HG03097 (cell line): ENCODE measurements at regions not wholly inside any gene's neighbourhood (a gene's known extent, or its start where the extent isn't known, plus 50 kb on each side); places are given as distances from the start of the nearest gene placed in this dataset.
"Not testable (repeated sequence)": the region's sequence is repeated elsewhere in the genome, so short reads cannot be mapped to it uniquely, and the experiment has no call there.

Experiments used
- ATAC-seq: cut with Tn5 transposase; IDR thresholded peaks from one replicate; pipeline ENCODE4 v1.9.1; 2021; ENCODE audit not compliant: unreplicated experiment, low FRiP score

DNA sequence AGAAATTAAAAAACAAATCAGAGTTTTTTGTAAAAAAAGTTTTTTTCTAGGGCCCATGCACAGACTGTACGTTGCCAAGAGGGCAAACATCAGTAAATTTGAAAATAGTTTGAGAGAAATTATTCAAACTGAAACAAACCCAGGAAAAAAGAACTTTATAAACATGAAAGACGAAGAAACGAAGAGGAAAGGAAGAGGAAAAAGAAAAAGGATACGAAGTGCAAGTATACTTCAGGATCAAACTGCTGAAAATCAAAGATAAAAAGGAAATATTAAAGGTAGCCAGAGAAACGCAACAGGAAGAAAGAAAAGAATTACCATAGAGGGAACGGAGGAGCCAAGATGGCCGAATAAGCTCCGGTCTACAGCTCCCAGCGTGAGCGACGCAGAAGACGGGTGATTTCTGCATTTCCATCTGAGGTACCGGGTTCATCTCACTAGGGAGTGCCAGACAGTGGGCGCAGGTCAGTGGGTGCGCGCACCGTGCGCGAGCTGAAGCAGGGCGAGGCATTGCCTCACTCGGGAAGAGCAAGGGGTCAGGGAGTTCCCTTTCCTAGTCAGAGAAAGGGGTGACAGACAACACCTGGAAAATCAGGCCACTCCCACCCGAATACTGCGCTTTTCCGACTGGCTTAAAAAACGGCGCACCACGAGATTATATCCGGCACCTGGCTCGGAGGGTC lies 94.4 kb upstream of the GAS1 start:
- ATAC-seq: not testable (repeated sequence)

DNA sequence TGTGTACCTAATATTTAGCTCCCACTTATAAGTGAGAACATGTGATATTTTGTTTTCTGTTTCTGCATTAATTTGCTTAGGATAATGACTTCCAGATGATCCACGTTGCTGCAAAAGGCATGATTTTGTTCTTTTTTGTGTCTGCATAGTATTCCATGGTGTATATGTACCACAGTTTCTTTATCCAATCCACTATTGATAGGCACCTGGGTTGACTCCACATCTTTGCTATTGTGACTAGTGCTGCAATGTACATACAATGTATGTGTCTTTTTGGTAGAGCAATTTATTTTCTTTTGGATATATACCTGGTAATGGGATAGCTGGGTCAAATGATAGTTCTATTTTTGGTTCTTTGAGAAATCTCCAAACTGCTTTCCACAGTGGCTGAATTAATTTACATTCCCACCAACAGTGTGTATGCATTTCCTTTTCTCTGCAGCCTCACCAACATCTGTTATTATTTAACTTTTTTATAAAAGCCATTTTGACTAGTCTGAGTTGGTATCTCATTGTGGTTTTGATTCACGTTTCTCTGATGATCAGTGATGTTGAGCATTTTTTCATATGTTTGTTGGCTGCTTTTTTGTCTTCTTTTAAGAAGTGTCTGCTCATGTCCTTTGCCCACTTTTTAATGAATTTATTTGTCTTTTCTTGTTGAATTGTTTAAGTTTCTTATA lies 102.8 kb upstream of the GAS1 start:
- ATAC-seq: not testable (repeated sequence)

DNA sequence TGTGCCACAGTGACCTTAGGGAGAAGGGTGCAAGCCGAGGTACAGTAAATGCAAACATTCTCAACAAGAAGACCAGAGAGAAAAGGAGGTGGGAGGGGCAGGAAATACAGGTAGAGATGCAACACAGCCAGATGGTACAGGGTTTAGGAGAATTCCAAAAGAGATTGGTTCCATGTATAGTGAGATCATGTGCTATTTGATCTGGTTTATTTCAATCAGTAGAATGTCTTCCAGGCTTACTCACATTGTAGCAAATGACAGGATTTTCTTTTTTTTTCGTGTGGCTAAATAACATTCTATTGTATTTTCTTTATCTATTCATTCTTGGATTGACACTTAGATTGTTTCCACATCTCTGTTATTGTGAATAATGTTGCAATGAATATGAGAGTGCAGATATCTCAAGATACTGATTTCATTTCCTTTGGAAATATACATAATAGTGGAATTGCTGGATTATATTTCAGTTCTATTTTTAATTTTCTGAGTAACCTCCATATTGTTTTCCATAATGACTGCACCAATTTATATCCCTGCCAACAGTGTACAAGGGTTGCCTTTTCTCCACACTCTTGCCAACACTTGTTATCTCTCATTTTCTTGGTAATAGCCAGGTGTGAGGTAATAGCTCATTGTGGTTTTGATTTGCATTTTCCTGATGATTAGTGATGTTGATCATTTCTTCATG lies 107.8 kb upstream of the GAS1 start:
- ATAC-seq: no peak

DNA sequence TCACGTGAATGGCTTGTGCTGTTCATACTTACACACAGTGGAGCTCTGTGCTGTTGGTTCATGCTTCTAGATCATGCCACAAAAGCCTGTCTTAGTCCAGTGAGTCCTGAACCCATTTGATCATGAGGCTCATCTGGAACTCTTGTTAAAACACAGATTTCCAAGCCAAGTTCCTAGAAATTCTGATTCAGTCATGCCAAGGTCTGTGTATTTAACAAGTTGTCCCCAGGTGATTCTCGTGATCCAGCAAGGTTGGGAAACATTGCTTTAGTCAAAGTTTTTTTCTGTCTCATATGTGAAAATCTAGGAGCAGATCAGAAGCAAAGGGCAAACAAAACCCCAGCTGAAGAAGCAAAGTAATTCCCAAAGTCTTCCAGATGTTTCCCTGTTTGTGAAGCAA lies 112.5 kb upstream of the GAS1 start:
- ATAC-seq: no peak

DNA sequence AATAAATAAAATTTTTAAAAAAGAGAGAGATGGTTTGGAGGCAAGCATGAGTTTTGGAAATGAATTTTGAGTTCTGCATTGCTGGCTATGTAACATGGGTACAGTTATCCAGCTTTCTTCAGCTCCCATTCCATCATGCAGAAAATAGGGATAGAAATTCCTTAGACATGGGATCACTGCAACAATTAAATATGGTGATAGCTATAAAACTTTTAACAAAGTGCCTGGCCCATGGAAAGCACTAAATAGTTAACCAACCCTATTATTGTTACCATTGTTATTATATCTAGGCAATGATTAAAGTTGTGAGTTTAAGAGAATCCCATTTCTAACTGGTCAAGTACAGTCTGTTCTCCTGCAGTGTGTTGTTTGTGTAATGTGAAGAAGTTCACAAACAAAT lies 115.4 kb upstream of the GAS1 start:
- ATAC-seq: no peak

DNA sequence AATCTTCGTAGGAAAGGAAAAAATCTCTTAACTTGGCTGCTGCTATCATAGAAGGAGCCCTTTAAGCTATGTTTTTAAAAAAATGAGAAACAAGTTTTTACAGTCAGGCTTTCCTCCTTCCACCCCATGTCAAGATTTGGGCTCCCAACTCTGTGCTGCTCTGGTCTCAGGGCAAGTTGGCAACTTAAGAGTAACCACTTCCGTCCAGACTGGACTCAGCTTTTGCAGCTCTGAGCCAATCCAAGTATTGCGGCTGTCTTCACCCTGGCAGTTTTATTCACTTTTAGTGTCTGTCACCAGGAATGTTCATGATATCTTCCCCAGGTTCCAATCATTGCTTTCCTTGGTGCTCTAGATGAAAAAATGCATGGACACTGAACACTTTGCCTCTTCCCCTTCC lies 115.9 kb upstream of the GAS1 start:
- no peak for ATAC-seq

DNA sequence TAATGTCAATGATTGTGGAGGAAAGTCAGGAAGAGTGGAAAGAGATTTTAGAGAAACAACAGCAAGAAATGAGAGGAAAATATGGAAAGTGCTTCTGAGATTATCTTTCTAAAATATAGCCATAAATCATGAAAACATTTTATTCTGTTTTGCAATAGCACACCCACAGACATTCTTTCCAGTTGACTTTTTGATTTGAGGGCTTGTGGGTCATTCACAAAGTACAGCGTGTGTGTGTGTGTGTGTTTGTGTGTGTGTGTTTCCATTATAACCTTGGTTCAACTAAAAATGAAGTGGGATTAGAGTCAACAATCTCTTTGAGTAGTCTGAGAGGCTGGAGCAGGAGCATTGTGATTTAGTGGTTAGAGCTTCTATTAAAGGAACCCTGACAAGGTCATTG lies 116.6 kb upstream of the GAS1 start:
- ATAC-seq: no peak

DNA sequence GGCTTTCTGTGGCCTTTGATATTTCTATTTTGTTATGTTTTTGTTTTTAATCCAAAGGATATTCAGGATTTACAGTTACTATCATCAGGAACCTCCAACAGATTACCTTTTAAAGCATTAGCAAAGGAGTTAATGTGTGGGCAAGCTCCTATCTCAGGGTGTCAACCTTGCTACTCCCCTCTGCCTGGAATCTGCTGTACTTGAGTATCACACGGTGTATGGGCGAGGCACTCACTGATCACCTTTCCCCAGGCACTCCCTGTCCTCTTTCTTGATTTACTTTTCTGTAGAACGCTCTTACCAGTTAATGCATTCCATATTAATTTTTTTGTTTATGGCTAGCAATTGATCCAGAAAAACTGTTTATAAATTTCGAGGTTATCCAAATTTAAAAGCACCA lies 117.0 kb upstream of the GAS1 start:
- no peak for ATAC-seq

DNA sequence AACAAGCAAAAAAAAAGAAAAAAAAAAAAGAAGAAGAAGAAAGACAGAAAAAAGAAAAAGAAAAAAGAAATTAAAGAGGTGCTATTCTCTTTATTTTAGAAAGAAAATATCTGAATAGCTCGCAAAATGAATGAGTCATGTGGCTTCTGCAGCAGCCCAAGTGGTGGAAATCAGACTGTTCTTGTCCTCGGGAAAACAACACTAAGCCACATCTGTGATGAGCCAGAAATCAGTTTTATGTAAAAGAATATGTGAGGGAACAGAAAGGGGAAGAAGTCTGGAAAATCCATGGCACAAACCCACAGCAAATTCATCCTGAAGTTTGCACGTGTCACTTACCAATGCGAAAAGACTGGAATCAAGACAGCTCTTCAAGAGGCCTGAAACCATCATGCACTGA lies 118.7 kb upstream of the GAS1 start:
- ATAC-seq: no peak

DNA sequence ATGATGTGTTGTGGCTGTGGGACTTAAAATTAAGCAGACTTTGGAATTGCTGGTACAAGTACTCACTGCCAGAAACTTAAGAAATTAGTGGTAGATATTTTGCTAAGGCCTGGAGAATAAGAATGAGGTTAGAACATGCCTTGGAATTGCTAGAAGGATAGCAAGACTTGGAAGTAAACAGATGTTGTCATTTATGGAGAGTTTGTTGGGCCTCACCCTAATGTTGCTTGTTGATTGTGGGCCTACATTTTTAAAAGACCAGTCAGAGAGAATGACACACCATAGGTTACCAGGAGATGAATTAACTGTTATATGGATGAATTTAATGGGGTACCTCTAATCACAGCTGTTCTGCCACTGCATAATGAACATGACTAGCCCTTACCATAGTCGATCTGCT lies 120.1 kb upstream of the GAS1 start:
- ATAC-seq: no peak

DNA sequence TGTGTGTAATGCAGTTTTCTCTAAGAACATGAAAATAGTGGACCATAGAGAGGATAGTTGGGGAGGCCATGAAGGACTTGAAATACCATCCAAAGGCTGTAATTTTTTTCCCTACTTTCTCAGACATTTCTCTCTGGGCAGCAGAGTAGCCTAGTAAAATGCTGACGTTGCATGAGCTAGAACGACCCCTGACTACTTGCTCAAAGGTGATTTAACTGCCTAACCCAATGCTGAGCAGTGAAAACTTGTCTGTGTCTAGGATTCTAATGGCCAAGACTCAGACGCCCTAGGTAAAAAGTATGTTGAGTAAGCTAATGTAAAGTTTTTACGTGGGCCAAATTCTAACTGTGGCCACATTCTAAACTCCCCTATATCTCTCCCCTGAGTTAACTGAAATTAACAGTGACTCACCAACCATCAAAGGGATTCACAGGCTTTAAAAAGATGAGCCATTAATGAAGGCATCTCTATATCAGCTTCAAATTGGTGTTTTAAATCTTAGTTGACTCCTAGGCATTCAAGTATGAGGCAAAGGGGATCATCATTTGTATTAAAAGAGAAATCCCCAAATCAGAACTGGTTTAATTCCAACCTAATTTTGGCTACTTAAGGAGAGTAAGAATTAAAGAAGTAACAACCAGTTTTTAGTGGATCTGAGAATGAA lies 121.0 kb upstream of the GAS1 start:
- ATAC-seq: no peak

DNA sequence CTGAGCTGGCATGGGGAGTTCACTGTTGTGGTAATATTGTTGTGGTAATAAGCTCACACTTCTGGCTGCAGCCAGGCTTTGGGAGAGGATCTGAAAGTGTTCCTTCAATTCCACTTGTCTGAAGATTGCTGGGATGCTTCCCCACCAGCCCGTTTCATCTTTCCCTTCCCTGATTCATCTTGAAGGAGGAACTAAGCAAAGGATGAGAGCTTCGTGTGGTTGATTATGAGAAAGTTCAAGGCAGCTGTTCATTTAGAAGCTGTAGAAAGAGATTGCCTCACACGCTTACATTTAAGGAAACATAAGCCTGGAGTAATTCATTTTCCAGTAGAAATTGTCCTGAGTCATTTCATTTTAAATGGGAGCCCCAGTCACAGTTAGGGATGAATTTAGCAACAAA lies 122.4 kb upstream of the GAS1 start:
- no peak for ATAC-seq

DNA sequence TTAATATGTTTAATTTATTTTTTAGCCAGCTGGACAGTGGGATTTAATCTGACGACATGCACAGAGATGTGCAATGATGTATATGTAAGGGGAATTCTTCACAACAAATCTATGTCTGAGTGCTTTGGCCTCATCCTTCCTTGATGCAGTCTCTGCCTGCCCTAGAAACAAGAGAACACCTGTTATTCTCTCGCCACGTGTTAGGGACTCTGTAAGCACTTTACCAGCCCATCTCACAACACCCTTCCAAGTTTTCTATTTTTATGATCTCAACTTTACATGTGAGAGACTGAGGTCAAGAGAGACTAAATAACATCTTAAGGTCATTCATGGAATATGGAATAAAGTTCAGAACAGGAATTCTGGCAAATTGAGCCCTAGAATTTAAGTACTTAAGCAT lies 123.0 kb upstream of the GAS1 start:
- no peak for ATAC-seq

DNA sequence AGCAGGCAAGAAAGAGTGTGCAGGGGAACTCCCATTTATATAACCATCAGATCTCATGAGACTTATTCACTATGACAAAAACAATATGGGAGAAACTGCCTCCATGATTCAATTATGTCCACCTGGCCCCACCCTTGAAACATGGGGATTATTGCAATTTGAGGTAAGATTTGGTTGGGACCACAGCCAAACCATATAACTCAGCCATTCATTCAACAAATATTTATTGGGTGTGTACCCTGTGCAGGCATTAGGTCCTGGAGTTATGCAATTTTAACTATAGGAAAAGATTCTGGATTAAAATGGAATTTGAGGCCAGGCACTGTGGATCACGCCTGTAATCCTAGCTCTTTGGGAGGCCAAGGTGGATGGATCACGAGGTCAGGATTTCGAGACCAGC lies 124.2 kb upstream of the GAS1 start:
- no peak for ATAC-seq

DNA sequence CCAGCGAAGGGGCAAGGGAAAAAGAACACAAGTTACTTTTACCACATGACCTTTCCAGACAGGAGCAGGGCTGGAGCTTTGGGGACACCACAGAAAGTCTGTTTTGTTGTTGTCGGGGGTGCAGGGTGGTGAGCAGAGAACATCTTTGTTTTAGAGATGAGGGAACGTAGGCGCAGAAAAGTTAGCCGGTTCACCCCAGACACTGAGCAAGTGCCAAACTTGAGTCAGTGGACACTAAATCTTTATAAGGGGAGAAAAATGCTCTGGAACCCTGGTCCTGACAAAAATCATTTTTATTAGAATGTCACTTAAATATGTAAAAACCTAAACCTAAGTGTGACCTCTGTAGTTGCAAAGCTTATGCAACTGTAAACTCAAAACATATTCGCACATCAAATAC lies 126.4 kb upstream of the GAS1 start:
- no peak for ATAC-seq

DNA sequence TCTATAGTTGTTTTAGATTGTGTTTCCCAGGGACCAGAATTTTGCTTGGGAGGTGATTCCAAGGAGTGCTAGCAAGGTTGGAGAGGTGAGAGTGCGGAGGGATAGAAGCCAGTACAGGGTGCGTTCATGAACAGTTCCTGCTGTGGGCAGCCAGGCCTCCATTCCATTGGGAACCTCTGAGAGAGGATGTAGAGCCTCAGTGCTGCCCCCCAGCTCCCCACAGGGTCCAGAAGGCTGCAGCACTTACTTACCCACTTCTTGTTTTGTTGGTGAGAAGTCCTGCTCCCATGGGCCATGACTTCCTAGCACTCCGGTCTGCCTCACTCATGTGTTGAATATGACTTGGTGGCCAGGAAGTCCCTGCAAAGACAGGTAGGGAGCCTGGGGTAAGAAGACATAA lies 128.2 kb upstream of the GAS1 start:
- ATAC-seq: no peak

DNA sequence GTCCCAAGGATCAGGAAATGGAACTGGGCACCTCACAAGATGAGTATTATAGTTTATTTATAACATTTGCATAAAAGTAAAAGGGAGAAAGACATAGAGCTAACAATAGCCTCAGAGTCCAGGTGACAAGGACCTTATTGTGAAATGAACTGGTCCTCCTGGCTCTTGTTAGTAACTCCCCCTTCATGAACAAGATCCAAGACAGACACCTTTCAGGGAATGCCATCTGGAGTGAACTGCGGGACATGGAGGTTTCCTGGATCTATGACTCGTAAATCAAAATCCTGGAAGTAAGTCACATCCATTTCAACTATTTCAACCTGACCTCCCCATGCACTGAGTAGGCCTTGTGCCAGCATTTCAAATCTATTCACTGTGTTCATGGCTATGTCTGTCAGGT lies 129.5 kb upstream of the GAS1 start:
- ATAC-seq: no peak

DNA sequence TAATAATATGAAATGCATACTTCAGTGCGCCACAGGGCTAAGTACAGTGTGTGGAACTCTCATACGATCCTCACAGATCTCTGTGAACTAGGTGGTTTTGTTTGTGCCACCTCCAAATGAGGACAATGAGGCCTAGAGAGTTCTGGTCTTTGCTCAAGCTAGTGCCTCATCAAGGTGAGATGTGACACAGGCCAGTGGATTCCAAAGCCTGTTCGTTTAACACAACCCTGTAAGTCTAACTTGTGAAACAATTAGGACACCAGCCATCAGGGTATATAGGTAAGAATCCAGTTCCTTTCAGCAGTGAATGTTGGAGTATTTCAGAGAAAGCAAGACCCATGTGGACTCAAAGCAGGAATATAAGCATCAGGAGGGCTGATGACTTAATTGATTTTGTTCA lies 130.7 kb upstream of the GAS1 start:
- ATAC-seq: no peak

DNA sequence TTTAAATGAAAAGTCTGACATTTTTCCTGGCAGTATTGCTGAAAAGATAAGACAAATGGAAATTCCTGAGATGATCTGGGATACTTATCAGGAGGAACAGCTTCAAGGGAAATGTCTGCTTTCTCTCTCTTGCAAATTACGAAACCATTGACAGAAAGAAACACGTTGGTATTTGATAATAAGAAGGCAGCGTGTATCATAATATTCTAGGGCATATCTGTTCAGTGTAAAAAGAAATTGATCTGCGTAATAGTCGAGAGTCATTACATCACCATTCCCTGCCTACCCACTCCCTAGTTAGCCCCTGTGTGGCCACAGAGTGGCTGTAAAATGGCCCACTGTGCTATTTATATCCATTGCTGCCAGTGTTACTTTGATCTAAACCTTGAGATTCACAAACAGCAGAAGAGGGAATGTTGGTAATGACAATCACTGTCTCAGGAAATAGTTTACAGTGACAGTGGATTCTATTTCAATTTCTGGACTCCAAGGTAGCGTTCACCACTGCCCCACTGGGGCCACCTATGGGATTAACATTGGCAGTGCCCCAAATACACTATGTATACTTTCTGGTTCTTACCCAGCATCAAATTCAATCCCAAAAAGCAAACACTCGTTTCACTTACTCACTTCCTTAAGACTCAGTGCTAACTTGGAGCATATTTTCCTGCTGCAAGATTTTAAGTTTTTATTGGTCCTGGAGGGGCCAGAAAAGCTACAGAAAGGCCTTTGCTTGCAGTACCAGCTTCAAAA lies 133.4 kb upstream of the GAS1 start:
- no peak for ATAC-seq

DNA sequence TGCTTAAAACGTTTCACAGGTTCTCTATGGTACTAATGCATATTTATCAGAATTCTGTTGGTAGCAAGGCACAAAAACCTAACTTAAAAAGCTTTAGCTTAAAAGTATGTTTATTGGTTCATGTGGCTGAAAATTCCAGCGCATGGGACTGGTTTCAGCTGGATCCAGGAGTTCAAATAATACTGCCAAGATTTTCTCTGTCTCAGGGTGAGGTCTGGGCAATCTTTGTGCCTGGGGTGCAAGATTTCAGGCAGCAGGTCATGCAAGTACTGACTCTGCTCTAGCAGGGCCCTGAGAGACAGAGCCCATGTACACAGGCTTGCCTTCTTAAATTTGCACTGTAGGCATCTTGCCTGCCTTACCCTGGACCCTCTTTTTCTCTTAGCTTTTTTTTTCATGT lies 134.2 kb upstream of the GAS1 start:
- no peak for ATAC-seq

DNA sequence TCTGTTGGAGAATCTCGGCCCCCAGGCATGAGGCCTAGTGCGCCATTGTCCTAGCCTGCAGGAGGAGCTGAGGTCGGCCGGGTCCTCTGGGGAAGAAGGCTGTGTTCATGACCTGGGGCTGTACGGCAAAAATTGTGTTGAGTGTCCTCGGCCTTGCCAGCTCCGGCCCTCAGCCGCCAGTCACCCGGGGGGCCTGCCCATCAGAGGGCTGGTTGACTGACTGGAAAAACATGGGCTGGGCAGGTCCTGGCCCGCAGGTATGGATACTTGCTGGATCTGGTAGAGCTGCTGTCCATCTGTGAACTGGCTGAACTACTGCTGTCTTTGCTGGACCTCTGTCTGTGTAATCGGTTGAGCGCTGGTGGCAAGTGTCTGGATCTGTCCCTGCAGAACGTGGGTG lies 136.7 kb upstream of the GAS1 start:
- no peak for ATAC-seq
